GM19463 (cell line): ENCODE measurements at regions not wholly inside any gene's neighbourhood (a gene's known extent, or its start where the extent isn't known, plus 50 kb on each side); places are given as distances from the start of the nearest gene placed in this dataset.
A peak's percentile ranks its signal among the peaks of the same experiment; 100 is the strongest.
"Not testable (repeated sequence)": the region's sequence is repeated elsewhere in the genome, so short reads cannot be mapped to it uniquely, and the experiment has no call there.

Experiments
- ATAC-seq: cut with Tn5 transposase; IDR thresholded peaks from one replicate; pipeline ENCODE4 v1.9.1; 2021; ENCODE audit warnings: mild to moderate bottlenecking, moderate library complexity; ENCODE audit not compliant: unreplicated experiment

GRCh38 chr3:72538070-72538745 is 310.0 kb downstream of the SHQ1 start:
- peak; percentile 51 for ATAC-seq

GRCh38 chr3:72537448-72537847 is 310.8 kb downstream of the SHQ1 start:
- no peak for ATAC-seq

GRCh38 chr3:72536878-72537267 is 311.4 kb downstream of the SHQ1 start:
- ATAC-seq: no peak

GRCh38 chr3:72536206-72536877 is 311.9 kb downstream of the SHQ1 start:
- no peak for ATAC-seq

- ATAC-seq: no peak
Measured at GRCh38 chr3:72535772-72536171, 312.5 kb downstream of the SHQ1 start.

- ATAC-seq: no peak
Measured at GRCh38 chr3:72533591-72534473, 314.4 kb downstream of the SHQ1 start.

- no peak for ATAC-seq
Measured at GRCh38 chr3:72530426-72530825, 317.8 kb downstream of the SHQ1 start.

- ATAC-seq: no peak
Measured at GRCh38 chr3:72529081-72529480, 319.2 kb downstream of the SHQ1 start.

- peak; percentile 70 for ATAC-seq
Measured at GRCh38 chr3:72523429-72524151, 324.7 kb downstream of the SHQ1 start.

- ATAC-seq: peak; percentile 77
Measured at GRCh38 chr3:72520690-72521308, 327.4 kb downstream of the SHQ1 start.

- ATAC-seq: no peak
Measured at GRCh38 chr3:72519946-72520604, 328.2 kb downstream of the SHQ1 start.

- ATAC-seq: no peak
Measured at GRCh38 chr3:72517921-72518424, 330.3 kb downstream of the SHQ1 start.

- ATAC-seq: no peak
Measured at GRCh38 chr3:72517336-72517735, 330.9 kb downstream of the SHQ1 start.

GRCh38 chr3:72516361-72516760 is 331.9 kb downstream of the SHQ1 start:
- ATAC-seq: no peak

- ATAC-seq: no peak
Measured at GRCh38 chr3:72515941-72516340, 332.3 kb downstream of the SHQ1 start.

- no peak for ATAC-seq
Measured at GRCh38 chr3:72515281-72515680, 333.0 kb downstream of the SHQ1 start.

GRCh38 chr3:72510247-72510646 is 338.0 kb downstream of the SHQ1 start:
- ATAC-seq: no peak

GRCh38 chr3:72505539-72506405 is 342.5 kb downstream of the SHQ1 start:
- ATAC-seq: peak; percentile 61

- ATAC-seq: not testable (repeated sequence)
Measured at GRCh38 chr3:72497501-72497900, 350.7 kb downstream of the SHQ1 start.
